IMR-90 (cell line): ENCODE measurements at regions not wholly inside any gene's neighbourhood (a gene's known extent, or its start where the extent isn't known, plus 50 kb on each side); places are given as distances from the start of the nearest gene placed in this dataset.

Experiments used
- ATAC-seq: fragments of 200-7000 bp; cut with Tn5 transposase; 2 replicates; pipeline ENCODE4 v1.9.1; 2020; ENCODE audit warnings: low read depth, mild to moderate bottlenecking, moderate library complexity
- BruUV-seq: library from RNA; stranded (reverse); fragments of 400-500 nt; replicated peaks from 2 replicates; lab custom pipeline; 2021; lab: Mats Ljungman, UMichigan
- CTCF ChIA-PET: fragments of 300-600 bp; formaldehyde crosslinking; extraction: SDS; loops from one replicate; lab custom pipeline; 2021; ENCODE audit warnings: antibody characterized with exemption; lab: Yijun Ruan, JAX
- POLR2A ChIA-PET: fragments of 300-600 bp; sonication (Branson Sonifier 250); formaldehyde crosslinking; loops from one replicate; lab custom pipeline; 2022; ENCODE audit warnings: antibody characterized with exemption; ENCODE audit not compliant: unreplicated experiment; lab: Charles Lee
- DNase-seq: peaks from one replicate; pipeline ENCODE4 v3.0.0; 2013
- H2AFZ ChIP-seq: replicated peaks from 2 replicates; pipeline ENCODE3; 2013; ENCODE audit warnings: low read length, mild to moderate bottlenecking; ENCODE audit not compliant: poor library complexity
- H2AK5ac ChIP-seq: 2 replicates; pipeline ENCODE4 v1.6.1; 2013; ENCODE audit warnings: low read depth, low read length, inconsistent platforms
- H2AK9ac ChIP-seq: replicated peaks from 2 replicates; pipeline ENCODE3; 2013; ENCODE audit warnings: mild to moderate bottlenecking, low read depth, low read length, moderate library complexity; ENCODE audit not compliant: poor library complexity
- H2BK120ac ChIP-seq: 2 replicates; pipeline ENCODE4 v1.6.1; 2013; ENCODE audit warnings: low read depth, low read length, inconsistent platforms
- H2BK15ac ChIP-seq: 3 replicates; pipeline ENCODE4 v1.6.1; 2013; ENCODE audit warnings: low read depth, low read length, inconsistent platforms
- H2BK20ac ChIP-seq: 2 replicates; pipeline ENCODE4 v1.6.1; 2013; ENCODE audit warnings: low read depth, mild to moderate bottlenecking, inconsistent platforms, low read length, moderate library complexity
- H2BK5ac ChIP-seq: 2 replicates; pipeline ENCODE4 v1.6.1; 2013; ENCODE audit warnings: mild to moderate bottlenecking, low read depth, low read length, inconsistent platforms; ENCODE audit not compliant: poor library complexity, severe bottlenecking
- H3K14ac ChIP-seq: replicated peaks from 2 replicates; pipeline ENCODE4 v1.6.1; 2013; ENCODE audit warnings: low read depth, low read length, inconsistent platforms
- H3K18ac ChIP-seq: 2 replicates; pipeline ENCODE4 v1.6.1; 2013; ENCODE audit warnings: low read depth, low read length, control low read depth
- H3K23ac ChIP-seq: 2 replicates; pipeline ENCODE4 v1.6.1; 2013; ENCODE audit warnings: low read depth, low read length, inconsistent platforms
- H3K27ac ChIP-seq: 2 replicates; pipeline ENCODE4 v1.5.1; 2013; ENCODE audit warnings: mild to moderate bottlenecking, control low read depth, low read length; ENCODE audit not compliant: insufficient read depth
- H3K27me3 ChIP-seq: 2 replicates; pipeline ENCODE4 v1.6.1; 2013; ENCODE audit warnings: low read length; ENCODE audit not compliant: control insufficient read depth, insufficient read depth
- H3K36me3 ChIP-seq: 2 replicates; pipeline ENCODE4 v1.6.1; 2013; ENCODE audit warnings: low read length, mixed read lengths; ENCODE audit not compliant: control insufficient read depth, insufficient read depth
- H3K4ac ChIP-seq: 2 replicates; pipeline ENCODE4 v1.6.1; 2013; ENCODE audit warnings: low read depth, low read length, inconsistent platforms
- H3K4me1 ChIP-seq: 2 replicates; pipeline ENCODE4 v1.6.1; 2013; ENCODE audit warnings: low read length, mixed read lengths; ENCODE audit not compliant: control insufficient read depth, insufficient read depth
- H3K4me2 ChIP-seq: 2 replicates; pipeline ENCODE4 v1.6.1; 2013; ENCODE audit warnings: low read depth, mild to moderate bottlenecking, control low read depth, low read length, moderate library complexity
- H3K4me3 ChIP-seq: 2 replicates; pipeline ENCODE4 v1.5.1; 2013; ENCODE audit warnings: low read depth, mild to moderate bottlenecking, control low read depth, low read length, moderate library complexity; ENCODE audit not compliant: insufficient read depth
- H3K56ac ChIP-seq: 2 replicates; pipeline ENCODE4 v1.6.1; 2013; ENCODE audit warnings: low read length, inconsistent platforms; ENCODE audit not compliant: insufficient read depth; ENCODE audit errors: extremely low read depth
- H3K79me1 ChIP-seq, 2 experiments: 2 replicates each; pipeline ENCODE4 v1.6.1; 2013; ENCODE audit warnings: low read length in 2 of 2, inconsistent platforms in 1 of 2, low read depth in 1 of 2
- H3K9ac ChIP-seq: 2 replicates; pipeline ENCODE4 v1.6.1; 2013; ENCODE audit warnings: low read depth, low read length, control low read depth
- H3K9me1 ChIP-seq: 2 replicates; pipeline ENCODE4 v1.6.1; 2013; ENCODE audit warnings: low read length, inconsistent platforms; ENCODE audit not compliant: insufficient read depth
- H3K9me3 ChIP-seq: 2 replicates; pipeline ENCODE4 v1.6.1; 2013; ENCODE audit warnings: low read length; ENCODE audit not compliant: control insufficient read depth, insufficient read depth
- H4K20me1 ChIP-seq: 2 replicates; pipeline ENCODE4 v1.6.1; 2013; ENCODE audit warnings: low read length, inconsistent platforms; ENCODE audit not compliant: insufficient read depth
- H4K5ac ChIP-seq: 2 replicates; pipeline ENCODE4 v1.6.1; 2013; ENCODE audit warnings: mild to moderate bottlenecking, low read depth, low read length, control low read depth
- H4K8ac ChIP-seq, 2 experiments: 2 replicates each; pipeline ENCODE4 v1.6.1; 2013; ENCODE audit warnings: low read depth in 2 of 2, low read length in 2 of 2, control low read depth in 1 of 2, inconsistent platforms in 1 of 2
- H4K91ac ChIP-seq: 2 replicates; pipeline ENCODE4 v1.6.1; 2013; ENCODE audit warnings: low read depth, low read length, inconsistent platforms; ENCODE audit not compliant: insufficient read depth
- BHLHE40 ChIP-seq: fragments of 150-350 bp; IDR thresholded peaks from 2 replicates; pipeline ENCODE4 v1.6.1; 2016; ENCODE audit warnings: mild to moderate bottlenecking, low read depth, low read length
- CEBPB ChIP-seq: IDR thresholded peaks from 2 replicates; pipeline ENCODE4 v1.6.1; 2012; ENCODE audit warnings: low read depth, low read length, improper control_type of control experiment
- CHD1 ChIP-seq: IDR thresholded peaks from 2 replicates; pipeline ENCODE4 v1.6.1; 2012; ENCODE audit warnings: low read depth, low read length, improper control_type of control experiment
- FOS ChIP-seq: fragments of 150-350 bp; IDR thresholded peaks from 2 replicates; pipeline ENCODE4 v1.6.1; 2016; ENCODE audit warnings: low read depth, low read length
- MAFK ChIP-seq: IDR thresholded peaks from 2 replicates; pipeline ENCODE4 v1.6.1; 2012; ENCODE audit warnings: low read depth, low read length, improper control_type of control experiment
- MAZ ChIP-seq: IDR thresholded peaks from 2 replicates; pipeline ENCODE4 v1.6.1; 2012; ENCODE audit warnings: low read depth, mild to moderate bottlenecking, low read length, improper control_type of control experiment, moderate library complexity, borderline replicate concordance
- MXI1 ChIP-seq: IDR thresholded peaks from 2 replicates; pipeline ENCODE4 v1.6.1; 2012; ENCODE audit warnings: low read depth, mild to moderate bottlenecking, low read length, moderate library complexity, borderline replicate concordance
- NFE2L2 ChIP-seq: fragments of 150-350 bp; IDR thresholded peaks from 2 replicates; pipeline ENCODE4 v1.6.1; 2016; ENCODE audit warnings: low read depth, mild to moderate bottlenecking, low read length
- POLR2A ChIP-seq: IDR thresholded peaks from 2 replicates; pipeline ENCODE4 v1.6.1; 2012; ENCODE audit warnings: mild to moderate bottlenecking, low read depth, low read length
- RAD21 ChIP-seq: IDR thresholded peaks from 2 replicates; pipeline ENCODE4 v1.6.1; 2012; ENCODE audit warnings: low read length, improper control_type of control experiment
- RCOR1 ChIP-seq: IDR thresholded peaks from 2 replicates; pipeline ENCODE4 v1.6.1; 2012; ENCODE audit warnings: mild to moderate bottlenecking, low read length, improper control_type of control experiment; ENCODE audit not compliant: insufficient replicate concordance
- RFX5 ChIP-seq: IDR thresholded peaks from 2 replicates; pipeline ENCODE4 v1.8.0; 2012; ENCODE audit warnings: low read depth, mild to moderate bottlenecking, low read length, moderate library complexity
- SMC3 ChIP-seq: fragments of 150-350 bp; IDR thresholded peaks from 2 replicates; pipeline ENCODE4 v1.6.1; 2016; ENCODE audit warnings: low read depth, mild to moderate bottlenecking, antibody characterized with exemption, low read length, moderate library complexity
- WGBS, 2 experiments: methylation state at CpG; one replicate each; pipeline versions ENCODE4 v1.1.5 to v1.1.7; 2013; ENCODE audit warnings: missing lambda C conversion rate in 2 of 2; ENCODE audit not compliant: insufficient read length in 1 of 2; ENCODE audit errors: extremely low coverage in 2 of 2; 5-methylcytosine and 5-hydroxymethylcytosine counted together
- dilution Hi-C: fragments of 300-500 bp; cut with HindIII; formaldehyde crosslinking; loops from one replicate; pipeline ENCODE4 v1.14.3; 2018; ENCODE audit warnings: low sequenced_read_pairs; ENCODE audit not compliant: unreplicated experiment
- in situ Hi-C: fragments of 300-500 bp; cut with MboI; formaldehyde crosslinking; loops from 3 replicates; pipeline ENCODE4 v1.14.3; 2019; ENCODE audit warnings: low sequenced_read_pairs, inconsistent platforms, mixed read lengths
- intact Hi-C: fragments of 100-400 bp; cut with micrococcal nuclease; formaldehyde crosslinking; loops from 2 replicates; pipeline ENCODE4 v1.10.0; 2022
- TF ChIP-seq, protein P1 (sequence below): conservative IDR thresholded peaks from 2 replicates; pipeline ENCODE4 v1.5.1; 2012; ENCODE audit warnings: mild to moderate bottlenecking, low read depth, low read length, improper control_type of control experiment
- TF ChIP-seq, protein P2 (sequence below): fragments of 150-350 bp; IDR thresholded peaks from 2 replicates; pipeline ENCODE4 v1.6.1; 2016; ENCODE audit warnings: low read depth, mild to moderate bottlenecking, low read length, moderate library complexity, borderline replicate concordance
- TF ChIP-seq, protein P3 (sequence below): fragments of 150-350 bp; IDR thresholded peaks from 2 replicates; pipeline ENCODE4 v1.6.1; 2017; ENCODE audit warnings: mild to moderate bottlenecking, antibody characterized with exemption, low read length, low read depth

DNA sequence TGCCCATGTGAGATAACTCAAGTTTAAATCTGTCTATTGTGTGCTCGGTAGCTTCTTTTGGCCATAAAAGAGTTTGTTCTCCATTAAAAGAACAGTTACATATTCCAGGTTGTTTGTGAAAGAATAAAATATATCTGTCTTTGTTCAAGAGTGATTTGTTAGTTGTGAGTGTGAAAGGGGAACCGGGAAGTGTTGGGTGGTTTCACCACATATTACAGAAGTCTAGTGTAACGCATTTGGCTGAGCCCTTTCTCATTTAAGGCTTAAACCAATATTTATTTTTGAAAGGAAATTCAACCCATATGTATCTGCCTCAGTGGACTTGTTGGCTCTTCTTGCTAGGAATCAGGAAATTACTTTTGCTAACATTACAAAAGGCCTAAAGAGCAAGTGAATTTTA, 54.1 kb upstream of the DMRTA1 start:
- Histone ChIP-seq H3K9ac (no peak overlapping the region), H3K4ac (no peak overlapping the region), H3K9me3 (no peaks in the 10 kb centered on the region), H3K27me3 (no peaks in the 10 kb centered on the region), H3K9me1 (no peaks in the 10 kb centered on the region), H2BK20ac (no peak overlapping the region), H3K27ac (no peak overlapping the region), H3K23ac (no peak overlapping the region), H4K8ac (no peak overlapping the region), H4K5ac (no peak overlapping the region), H4K91ac (no peak overlapping the region), H3K56ac (no peak overlapping the region), H2BK120ac (no peak overlapping the region), H2AK5ac (no peak overlapping the region), H2AFZ (no peak overlapping the region), H2BK5ac (no peak overlapping the region), H4K20me1 (no peaks in the 10 kb centered on the region), H3K18ac (no peak overlapping the region), H3K4me2 (no peak overlapping the region), H3K4me1 (no peaks in the 10 kb centered on the region), H3K4me3 (no peak overlapping the region), H2BK15ac (no peak overlapping the region), H3K14ac (no peak overlapping the region), H2AK9ac (no peak overlapping the region), H3K36me3 (no peaks in the 10 kb centered on the region), H3K79me1 (no peaks in the 10 kb centered on the region)
- intact Hi-C loops (no loop called here), dilution Hi-C loops (no loop called here), in situ Hi-C loops (no loop called here)
- DNase-seq (no peak), ATAC-seq (no peak)
- TF ChIP-seq CHD1 (no peak), RAD21 (no peak), CEBPB (no peak), BHLHE40 (no peak), NFE2L2 (no peak), RFX5 (no peak), POLR2A (no peak), SMC3 (no peak), MAFK (no peak), MAZ (no peak), FOS (no peak), MXI1 (no peak), RCOR1 (no peak)
- TF ChIP-seq, protein P1, sequence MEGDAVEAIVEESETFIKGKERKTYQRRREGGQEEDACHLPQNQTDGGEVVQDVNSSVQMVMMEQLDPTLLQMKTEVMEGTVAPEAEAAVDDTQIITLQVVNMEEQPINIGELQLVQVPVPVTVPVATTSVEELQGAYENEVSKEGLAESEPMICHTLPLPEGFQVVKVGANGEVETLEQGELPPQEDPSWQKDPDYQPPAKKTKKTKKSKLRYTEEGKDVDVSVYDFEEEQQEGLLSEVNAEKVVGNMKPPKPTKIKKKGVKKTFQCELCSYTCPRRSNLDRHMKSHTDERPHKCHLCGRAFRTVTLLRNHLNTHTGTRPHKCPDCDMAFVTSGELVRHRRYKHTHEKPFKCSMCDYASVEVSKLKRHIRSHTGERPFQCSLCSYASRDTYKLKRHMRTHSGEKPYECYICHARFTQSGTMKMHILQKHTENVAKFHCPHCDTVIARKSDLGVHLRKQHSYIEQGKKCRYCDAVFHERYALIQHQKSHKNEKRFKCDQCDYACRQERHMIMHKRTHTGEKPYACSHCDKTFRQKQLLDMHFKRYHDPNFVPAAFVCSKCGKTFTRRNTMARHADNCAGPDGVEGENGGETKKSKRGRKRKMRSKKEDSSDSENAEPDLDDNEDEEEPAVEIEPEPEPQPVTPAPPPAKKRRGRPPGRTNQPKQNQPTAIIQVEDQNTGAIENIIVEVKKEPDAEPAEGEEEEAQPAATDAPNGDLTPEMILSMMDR = no peak
- TF ChIP-seq, protein P2, sequence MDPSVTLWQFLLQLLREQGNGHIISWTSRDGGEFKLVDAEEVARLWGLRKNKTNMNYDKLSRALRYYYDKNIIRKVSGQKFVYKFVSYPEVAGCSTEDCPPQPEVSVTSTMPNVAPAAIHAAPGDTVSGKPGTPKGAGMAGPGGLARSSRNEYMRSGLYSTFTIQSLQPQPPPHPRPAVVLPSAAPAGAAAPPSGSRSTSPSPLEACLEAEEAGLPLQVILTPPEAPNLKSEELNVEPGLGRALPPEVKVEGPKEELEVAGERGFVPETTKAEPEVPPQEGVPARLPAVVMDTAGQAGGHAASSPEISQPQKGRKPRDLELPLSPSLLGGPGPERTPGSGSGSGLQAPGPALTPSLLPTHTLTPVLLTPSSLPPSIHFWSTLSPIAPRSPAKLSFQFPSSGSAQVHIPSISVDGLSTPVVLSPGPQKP = no peak
- TF ChIP-seq, protein P3, sequence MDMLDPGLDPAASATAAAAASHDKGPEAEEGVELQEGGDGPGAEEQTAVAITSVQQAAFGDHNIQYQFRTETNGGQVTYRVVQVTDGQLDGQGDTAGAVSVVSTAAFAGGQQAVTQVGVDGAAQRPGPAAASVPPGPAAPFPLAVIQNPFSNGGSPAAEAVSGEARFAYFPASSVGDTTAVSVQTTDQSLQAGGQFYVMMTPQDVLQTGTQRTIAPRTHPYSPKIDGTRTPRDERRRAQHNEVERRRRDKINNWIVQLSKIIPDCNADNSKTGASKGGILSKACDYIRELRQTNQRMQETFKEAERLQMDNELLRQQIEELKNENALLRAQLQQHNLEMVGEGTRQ = no peak
- POLR2A ChIA-PET = no interaction called here
- CTCF ChIA-PET = no interaction called here
- no CpG with 5 or more reads among the region's 3 CpGs for WGBS, 2 experiments
- BruUV-seq = no TSS peak
